NCI-H524 (cell line): ENCODE measurements at regions not wholly inside any gene's neighbourhood (a gene's known extent, or its start where the extent isn't known, plus 50 kb on each side); places are given as distances from the start of the nearest gene placed in this dataset.
"Not testable (repeated sequence)": the region's sequence is repeated elsewhere in the genome, so short reads cannot be mapped to it uniquely, and the experiment has no call there.

Experiments
- DNase-seq, 2 experiments: peaks; one replicate each; lab custom pipeline; 2025; lab: John Stamatoyannopoulos, UW

DNA sequence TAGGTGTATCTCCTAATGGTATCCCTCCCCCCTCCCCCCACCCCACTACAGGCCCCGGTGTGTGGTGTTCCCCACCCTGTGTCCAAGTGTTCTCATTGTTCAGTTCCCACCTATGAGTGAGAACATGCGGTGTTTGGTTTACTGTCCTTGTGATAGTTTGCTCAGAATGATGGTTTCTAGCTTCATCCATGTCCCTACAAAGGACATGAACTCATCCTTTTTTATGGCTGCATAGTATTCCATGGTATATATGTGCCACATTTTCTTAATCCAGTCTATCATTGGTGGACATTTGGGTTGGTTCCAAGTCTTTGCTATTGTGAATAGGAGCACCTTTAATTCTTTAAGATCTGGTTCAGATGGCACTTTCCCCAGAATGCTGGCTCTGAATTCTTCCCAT lies 58.5 kb upstream of the PTGFRN start:
- not testable (repeated sequence) for DNase-seq

DNA sequence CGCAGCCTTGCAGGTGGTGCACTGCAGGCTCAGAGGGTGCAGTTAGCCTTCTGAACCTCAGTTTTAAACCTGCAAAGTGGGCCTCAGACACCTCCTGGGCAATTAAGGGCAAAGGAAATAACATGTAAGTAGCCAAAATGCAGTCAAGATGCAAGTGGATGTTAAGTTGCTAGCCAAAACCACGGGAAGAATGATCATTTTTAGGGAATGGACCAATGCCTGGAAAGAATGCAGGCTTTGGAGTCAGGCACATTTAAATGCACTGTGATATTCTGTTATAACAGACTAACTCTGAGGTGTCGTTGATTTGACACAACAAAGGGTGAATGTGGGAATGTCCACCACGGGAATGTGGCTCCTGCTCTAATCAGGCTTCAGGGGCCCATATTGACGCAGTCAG lies 57.9 kb upstream of the PTGFRN start:
- DNase-seq: no peak

DNA sequence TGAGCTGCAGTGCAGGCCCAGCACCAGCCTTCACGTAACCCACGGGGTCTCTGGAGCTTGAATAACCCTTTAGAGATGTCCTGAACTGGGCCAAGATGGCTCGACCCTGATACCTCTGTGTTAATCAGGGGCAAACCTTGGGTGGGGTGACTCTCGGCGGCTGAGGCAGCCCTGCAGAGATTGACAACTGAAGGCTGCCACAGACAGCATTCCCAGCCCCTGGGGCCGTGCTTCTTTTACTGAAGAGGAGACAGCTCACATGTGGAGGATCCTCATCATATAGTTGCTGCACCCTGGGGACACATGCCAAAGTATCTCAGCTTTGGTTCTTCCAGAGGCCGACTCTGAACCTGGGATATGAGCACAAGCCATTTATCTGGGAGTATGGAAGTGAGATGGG lies 57.3 kb upstream of the PTGFRN start:
- no peak for DNase-seq

DNA sequence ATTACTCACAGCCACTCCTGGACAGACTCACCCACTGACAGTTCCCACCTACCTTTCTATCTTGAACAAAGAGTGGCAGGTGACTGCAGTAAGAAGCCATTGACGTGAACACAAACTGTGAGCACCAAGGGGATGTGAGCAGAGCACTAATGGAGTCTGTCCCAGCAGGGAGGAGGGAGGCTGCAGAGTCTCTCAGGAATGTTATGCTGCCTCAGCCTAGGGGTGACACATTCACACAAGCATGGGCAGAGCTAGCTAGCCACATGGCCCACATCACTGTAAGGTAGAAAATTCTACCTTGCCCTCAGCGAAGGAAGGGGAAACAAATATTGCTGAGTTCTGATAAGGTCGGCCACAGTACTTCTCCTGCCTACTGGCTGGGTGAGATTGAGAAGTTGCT lies 56.8 kb upstream of the PTGFRN start:
- DNase-seq: no peak

DNA sequence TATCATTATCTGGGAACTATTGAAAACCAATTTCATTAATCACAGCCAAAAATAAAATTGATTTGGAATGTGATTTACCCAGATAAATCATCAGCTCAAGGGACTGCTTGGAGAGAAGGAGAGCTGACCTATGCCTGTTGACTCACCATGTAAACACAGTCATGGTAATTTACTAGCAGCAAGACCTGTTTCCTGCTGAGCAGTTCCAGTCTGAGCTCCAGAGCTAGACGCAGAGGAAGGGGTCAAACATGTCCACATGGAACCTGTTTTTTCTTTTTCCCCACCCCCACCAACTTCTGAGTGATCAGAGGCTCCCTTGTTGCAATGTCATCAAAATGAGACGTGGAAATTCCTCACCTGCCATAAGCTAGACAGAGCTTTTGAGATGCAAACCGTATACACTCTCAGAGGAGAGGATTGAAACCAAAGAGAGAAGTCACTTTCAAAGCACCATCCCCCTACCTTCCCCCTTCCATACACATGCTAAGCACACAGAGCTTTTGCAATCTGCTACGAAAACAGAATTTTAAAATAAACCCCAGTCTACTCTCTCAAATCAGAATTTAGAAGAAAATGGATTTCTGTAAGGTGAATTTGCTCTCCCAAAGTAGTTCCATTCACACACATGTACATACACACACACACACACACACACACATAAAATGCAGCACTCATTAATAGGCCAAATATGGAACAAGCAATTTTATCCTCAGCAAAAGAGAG lies 55.9 kb upstream of the PTGFRN start:
- no peak for DNase-seq

DNA sequence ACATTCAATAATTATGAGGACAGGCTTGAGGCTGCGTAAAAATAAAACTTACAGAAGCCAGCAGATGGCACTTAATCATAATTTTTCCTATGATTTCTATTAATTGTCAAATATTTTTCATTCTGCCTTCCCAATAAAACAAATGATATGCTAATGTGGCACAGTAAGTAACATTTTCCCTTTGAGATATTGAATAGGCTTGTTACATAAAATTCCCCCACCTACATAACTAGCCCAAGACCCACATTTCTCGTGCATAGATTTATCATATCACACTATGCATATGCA lies 55.4 kb upstream of the PTGFRN start:
- DNase-seq: no peak

DNA sequence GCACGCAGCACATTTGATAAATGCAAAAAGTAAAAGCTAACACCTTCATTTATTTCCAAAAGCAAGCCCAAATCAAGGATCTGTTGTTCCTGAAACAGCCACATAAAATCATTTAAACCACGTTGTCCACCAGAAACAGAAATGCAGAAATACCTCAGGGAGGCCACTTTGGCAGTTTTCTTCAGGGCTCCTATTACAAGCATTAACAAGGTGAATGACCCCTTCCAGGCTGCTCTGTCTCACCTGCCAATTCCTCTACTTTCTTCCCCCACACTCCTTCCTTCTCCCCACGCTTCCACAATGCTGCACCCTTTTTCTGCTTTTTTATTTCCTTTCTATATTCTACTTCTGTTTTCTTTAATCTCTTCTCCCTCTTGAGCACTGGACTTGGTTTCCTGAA lies 55.0 kb upstream of the PTGFRN start:
- DNase-seq: no peak

DNA sequence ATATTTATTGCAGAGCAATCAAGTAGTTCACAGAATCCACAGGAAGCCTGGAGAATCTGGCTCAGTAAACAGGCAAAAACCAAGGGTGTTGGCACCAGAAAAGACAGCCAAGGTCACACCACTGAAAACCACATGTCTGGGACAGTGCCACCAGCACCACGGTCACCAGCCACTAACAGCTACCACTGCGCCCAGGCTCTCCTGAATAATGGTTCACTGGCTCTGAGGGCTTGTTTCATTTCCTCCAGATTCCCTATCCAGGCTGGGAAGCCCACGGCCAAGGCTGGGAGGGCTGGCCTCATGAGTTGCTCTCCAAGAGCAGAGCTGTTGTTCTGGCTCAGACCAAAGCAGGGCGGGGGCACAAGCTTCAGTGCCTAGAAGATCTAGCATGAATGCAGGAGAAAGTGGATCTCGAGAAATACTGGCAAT lies 54.5 kb upstream of the PTGFRN start:
- peak; percentile 32 to 59 for DNase-seq

DNA sequence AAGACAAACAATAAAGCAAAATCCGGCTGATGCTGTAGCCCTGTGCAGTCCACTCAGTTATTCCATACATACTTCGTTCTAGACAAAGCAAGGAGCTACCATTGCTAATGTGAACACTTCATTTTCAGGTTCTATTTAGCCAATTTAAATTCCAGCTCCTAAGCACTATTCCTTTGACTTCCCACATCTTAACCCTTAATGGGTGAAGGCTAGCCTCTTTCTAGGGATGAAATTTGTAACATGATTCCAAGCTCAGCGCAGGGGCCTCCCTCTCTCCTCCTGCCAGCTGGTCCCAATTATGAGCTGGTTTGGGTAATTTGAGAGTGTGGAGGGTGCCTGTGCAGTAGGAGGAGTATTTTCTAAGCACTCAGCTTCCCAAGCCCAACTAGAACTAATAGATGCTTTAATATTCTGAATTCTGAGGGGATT lies 53.9 kb upstream of the PTGFRN start:
- peak; percentile 84 to 92 for DNase-seq

DNA sequence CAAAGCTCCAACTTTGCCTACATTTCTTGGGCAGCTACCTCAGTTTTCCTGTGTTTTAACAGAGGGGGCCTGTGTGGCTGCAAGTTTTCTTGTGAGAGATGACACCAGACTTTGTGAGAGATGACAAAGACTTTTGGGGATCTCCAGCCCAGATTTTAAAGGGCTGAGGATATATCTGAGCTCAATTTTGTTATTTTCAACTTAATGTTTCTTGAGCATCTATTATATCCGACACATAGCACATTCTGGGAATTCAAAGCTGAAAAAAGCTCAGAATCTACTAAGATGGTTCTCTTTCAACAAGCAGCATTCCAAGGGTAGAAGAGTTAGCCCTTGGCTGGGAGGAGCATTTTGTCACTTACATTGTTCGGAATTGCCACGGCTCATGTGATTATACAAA lies 53.4 kb upstream of the PTGFRN start:
- DNase-seq: no peak

DNA sequence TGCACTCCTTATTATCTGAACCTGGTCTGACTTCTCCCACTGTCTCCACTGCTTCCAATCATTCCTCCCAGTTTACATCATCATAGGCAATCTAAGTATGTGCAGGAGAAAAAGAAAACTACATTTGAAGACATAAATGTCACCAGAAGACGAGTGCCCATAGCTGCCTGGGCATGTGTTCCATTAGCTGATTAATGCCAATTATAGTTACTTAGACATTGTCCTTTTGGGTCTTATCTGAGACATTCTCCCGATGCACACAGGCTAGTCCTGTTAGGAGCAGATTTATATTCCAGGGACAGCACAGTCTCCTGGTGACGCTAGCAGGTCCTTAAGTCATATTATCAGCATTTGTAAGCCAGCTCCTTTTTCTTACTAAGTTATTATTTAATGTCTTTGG lies 52.6 kb upstream of the PTGFRN start:
- no peak for DNase-seq
